HG03025 (cell line): ENCODE measurements at regions not wholly inside any gene's neighbourhood (a gene's known extent, or its start where the extent isn't known, plus 50 kb on each side); places are given as distances from the start of the nearest gene placed in this dataset.

Source experiments
- ATAC-seq: cut with Tn5 transposase; IDR thresholded peaks from one replicate; pipeline ENCODE4 v1.9.1; 2021; ENCODE audit warnings: mild to moderate bottlenecking, moderate library complexity; ENCODE audit not compliant: unreplicated experiment, low FRiP score

- ATAC-seq: no peak
Observed at GRCh38 chr4:111754003-111754402, 391.3 kb upstream of the FAM241A start.

DNA sequence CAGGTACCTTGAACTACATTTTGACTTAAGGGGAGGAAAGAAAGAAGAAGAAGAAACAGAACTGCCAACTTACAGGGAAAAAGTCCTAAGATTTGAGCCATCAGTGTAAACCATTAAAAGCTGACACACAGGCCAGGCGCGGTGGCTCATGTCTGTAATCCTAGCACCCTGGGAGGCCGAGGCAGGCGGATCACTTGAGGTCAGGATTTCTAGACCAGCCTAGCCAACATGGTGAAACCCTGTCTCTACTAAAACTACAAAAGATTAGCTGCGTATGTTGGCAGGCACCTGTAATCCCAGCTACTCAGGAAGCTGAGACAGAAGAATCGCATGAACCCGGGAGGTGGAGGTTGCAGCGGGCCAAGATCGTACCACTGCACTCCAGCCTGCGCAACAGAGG is 389.7 kb upstream of the FAM241A start:
- ATAC-seq: no peak

DNA sequence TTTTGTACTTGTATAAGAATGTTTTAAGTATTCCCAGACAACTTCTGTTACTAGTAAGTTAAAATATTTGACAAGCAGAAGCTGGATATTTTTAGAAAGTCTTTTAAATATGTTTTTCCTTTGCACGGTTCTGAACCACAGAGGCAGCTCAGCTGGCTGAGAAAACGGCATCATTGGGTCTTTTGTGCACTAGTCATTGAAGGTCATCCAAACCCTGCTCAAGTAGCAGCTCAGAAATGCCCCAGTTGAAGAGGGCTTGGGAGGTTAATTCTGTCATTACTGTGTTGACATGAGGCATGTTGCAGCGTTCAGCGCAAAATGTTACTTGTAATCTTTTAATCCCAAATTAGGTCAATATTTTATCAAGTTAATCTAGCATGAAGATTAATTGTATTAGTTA is 383.7 kb upstream of the FAM241A start:
- no peak for ATAC-seq

- ATAC-seq: no peak
Observed at GRCh38 chr4:111770514-111770913, 374.7 kb upstream of the FAM241A start.

- ATAC-seq: no peak
Observed at GRCh38 chr4:111773858-111774257, 371.4 kb upstream of the FAM241A start.

GRCh38 chr4:111775556-111776297 is 369.5 kb upstream of the FAM241A start:
- ATAC-seq: no peak

DNA sequence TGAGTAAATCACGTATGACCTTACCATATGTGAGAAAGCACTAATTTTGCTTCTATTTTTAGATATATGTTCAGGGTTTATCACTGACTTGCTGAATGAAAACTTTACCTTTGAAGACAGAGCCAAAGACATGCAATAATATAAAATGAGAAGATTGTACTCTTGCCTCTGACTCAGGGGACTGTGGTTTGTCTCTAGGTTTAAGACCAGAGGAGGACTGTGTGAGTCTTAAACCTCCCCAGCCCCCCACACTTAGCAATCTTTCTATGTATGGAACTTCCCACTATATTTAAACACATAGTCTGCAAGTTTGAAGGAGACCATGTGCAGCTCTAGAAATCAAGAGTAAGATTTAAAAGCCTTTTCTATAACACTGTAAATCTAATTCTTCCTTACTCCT is 368.7 kb upstream of the FAM241A start:
- no peak for ATAC-seq

DNA sequence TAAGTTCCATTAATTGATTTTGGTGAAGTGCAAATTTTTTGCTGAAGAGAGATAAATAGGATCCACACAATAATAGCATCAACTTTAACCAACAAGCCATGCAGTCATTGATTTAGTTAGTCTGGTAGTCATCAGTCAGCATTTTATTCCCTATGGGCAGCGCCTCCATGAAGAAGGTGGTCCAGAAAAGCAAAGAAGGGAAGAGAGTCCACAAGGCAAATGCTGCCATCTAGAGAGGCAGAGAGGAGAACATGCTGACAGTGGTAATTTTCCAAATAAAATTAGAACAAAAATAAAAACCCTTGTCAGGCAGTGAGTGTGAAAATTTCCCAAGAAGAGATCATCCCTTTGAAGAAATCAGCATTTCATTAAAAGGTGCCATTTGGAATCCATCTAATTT is 366.7 kb upstream of the FAM241A start:
- ATAC-seq: no peak

DNA sequence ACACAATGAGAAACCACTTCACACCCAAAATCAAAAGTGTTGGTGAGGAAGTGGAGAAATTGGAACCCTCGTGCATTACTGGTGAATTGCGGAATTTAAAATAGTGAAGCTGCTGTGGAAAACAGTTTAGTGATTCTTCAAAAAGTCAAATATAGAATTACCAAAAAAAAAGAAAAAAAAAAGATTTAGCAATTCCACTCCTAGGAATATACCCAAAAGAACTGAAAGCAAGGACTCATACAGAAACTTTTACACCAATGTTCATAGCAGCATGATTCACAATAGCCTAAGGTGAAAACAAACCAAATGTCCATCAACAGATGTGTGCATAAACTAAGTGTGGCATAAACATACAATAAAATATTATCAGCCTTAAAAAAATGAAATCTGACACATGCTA is 364.3 kb upstream of the FAM241A start:
- no peak for ATAC-seq

- ATAC-seq: no peak
Observed at GRCh38 chr4:111781611-111782010, 363.6 kb upstream of the FAM241A start.

- no peak for ATAC-seq
Observed at GRCh38 chr4:111788099-111788498, 357.2 kb upstream of the FAM241A start.

DNA sequence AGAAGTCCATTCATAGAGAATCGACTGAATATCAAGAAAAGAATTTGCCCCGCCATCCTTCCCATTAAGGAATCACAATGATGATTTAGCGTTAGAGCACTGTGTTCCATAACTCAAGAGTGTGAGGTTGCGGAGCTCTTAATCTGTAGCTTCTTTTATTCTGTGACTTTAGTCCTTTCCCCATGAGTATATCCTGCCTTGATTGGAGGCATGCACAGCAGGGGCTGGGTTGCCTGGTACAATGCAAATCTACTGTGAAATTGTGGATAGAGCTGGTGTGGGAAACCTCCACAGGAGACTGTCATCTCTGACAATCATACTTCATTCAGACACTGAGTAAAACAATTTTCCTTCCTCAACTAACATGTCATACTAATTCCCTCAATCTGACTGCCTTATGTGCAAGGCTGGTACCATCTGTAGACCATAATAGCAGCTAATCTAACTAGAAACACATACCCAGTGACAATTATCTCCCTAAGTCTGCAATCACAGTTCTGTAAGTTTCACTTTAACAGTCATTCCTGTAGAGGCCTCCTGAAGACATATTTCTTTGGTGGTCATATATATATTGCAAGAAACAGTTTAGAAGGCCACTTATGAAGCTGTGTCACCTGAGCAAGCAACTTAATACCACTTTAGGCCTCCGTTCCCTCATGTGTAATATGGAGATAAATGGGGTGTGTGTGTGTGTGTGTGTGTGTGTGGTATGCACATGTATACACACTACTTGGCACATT is 355.2 kb upstream of the FAM241A start:
- ATAC-seq: no peak

GRCh38 chr4:111792632-111793031 is 352.6 kb upstream of the FAM241A start:
- ATAC-seq: no peak

DNA sequence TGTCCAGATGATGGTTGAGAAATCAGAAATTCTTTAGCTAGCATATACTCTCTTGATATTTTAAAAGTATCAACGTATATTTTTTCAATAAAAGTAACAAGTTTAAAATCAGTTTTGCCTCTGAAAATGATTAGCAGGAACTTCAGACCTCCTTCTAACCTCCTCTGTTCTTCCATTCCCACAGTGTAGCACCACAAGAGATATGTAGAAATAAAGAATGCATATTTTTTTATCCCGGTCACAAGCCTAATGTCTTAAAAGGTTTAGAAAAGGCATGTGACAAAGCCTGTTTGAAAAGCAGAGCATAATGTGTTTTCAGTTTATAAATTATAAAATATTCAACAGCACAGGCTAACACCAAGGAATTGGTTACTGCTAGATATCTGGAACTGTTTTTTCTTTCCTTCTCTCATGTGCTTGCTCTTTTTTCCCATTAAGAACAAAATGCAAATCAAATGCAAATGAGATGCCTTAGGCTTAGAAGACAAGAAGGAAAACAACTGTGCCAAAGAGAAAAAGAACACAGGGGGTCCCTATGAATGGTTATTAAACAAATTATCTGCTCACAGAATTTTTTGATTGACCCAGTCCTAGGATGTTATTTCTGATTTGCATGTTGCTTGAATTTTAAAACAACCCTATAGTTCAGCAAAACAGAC is 351.7 kb upstream of the FAM241A start:
- ATAC-seq: no peak

- no peak for ATAC-seq
Observed at GRCh38 chr4:111797455-111798163, 347.6 kb upstream of the FAM241A start.

DNA sequence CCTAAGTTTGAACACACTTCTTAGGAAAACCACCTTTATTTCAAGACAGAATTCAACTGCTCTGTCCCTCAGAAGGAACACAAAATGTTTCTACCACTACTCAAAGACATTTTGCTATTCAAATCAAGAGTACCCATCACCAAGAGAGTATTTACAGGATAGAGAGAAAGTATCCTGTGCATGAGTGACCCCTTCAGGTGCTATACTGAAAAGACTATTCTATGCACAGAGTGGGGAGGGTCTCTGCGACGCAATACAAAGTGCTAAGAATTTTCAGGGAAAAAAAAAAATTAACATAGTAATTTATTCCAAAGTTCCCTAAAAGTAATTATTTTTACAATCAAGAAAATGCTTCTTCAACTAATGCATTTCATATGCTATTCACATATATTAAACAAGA is 346.4 kb upstream of the FAM241A start:
- ATAC-seq: no peak

DNA sequence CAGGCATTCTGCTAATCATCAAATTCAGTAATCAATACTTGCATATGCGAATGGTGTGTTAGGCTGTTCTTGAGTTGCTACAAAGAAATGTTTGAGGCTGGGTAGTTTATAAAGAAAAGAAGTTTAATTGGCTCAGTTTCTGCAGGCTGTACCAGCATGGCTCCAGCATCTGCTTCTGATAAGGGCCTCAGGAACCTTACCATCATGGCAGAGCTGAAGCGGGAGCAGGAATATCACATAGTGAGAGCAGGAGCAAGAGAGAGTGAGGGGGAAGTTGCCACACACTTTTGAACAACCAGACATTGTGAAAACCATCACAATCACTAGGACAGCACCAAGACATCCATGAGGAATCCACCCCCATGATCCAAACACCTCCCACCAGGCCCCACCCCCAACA is 344.7 kb upstream of the FAM241A start:
- ATAC-seq: no peak

GRCh38 chr4:111802191-111802590 is 343.1 kb upstream of the FAM241A start:
- no peak for ATAC-seq

GRCh38 chr4:111806331-111806730 is 338.9 kb upstream of the FAM241A start:
- ATAC-seq: no peak

DNA sequence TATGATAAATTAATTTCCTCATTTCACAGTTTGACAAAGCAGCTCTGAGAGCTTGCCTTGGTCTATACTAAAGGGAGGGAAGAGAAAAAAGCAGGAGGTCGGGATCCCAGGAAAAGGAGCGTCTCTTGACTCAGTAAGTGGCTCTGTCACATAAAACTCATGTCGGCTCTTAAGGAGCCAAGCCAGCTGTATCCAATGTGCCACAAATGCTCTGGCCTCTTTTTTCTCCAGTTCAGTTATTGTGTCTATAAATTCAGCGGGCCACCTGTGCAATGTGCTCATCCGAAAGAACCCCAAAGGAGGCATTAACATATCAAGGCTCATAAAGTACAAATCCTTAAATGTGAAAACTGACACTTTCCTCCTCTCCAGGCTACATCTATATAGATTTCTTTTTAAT is 337.7 kb upstream of the FAM241A start:
- ATAC-seq: no peak

GRCh38 chr4:111808174-111808573 is 337.1 kb upstream of the FAM241A start:
- ATAC-seq: no peak
